DMS153 (cell line): ENCODE measurements at regions not wholly inside any gene's neighbourhood (a gene's known extent, or its start where the extent isn't known, plus 50 kb on each side); places are given as distances from the start of the nearest gene placed in this dataset.
"Not testable (repeated sequence)": the region's sequence is repeated elsewhere in the genome, so short reads cannot be mapped to it uniquely, and the experiment has no call there.

Source experiments
- DNase-seq: peaks from one replicate; lab custom pipeline; 2025; lab: John Stamatoyannopoulos, UW

DNA sequence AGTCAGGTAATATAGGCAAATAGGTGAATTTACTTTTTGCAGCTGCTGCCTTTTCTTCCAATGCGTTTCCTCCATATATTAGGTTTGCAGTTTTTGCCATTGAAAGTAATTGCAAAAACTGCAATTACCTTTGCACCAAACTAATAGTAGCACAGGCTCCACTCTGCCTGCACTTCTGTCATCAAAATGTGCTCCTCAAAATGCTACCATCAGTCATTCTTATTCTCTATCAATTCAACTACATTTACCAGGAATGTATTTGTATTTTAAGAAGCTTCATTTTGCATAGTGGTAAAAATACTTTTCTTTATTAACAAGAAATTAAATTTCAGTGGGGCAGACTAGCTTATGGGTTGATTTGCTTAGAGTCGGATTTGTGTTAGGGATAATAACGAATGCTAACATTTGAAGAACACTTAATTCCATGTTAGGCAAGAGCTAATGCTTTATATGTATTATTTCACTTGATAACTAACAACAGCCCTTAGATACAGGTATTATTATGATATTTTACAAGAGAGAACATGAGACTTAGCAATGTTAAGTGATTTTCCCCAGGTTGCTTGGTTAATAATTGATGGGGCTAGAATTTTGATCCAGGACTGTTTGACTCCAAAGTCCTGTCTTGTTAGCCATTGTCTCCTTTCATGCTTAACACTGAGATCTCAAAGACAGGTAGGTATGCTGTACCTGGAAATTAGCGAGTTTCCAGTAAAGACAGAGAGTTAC, 300.4 kb downstream of the MAN2A1 start:
- no peak for DNase-seq

DNA sequence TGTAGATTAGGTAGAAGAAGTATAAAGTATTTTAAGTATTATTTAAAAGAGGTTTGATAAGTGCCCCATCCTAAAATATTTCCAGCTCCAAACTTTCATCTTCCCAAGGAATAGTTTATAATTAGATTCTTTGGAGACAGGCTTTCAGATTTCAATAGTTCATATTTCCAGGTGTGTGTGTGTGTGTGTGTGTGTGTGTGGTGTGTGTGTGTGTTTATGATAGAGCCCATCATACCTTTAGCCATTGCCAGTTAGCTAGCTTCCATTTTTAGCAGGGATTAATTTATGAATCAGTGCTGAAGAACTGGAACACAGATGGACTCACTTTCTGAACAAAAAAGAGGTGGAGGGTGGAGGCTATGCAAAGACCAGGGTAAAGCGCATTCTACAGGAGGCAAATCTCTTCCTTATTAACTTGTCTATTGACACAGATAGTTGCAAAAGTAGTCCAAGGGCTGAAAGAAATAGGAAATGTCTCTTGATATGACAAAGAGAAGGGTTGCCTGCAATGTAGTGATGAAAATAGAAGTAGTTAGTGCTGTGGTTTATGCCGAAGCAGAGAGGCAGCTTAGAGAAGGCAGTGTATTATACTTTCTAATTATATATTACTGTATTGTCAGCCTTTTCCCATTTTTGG, 301.1 kb downstream of the MAN2A1 start:
- DNase-seq = no peak

DNA sequence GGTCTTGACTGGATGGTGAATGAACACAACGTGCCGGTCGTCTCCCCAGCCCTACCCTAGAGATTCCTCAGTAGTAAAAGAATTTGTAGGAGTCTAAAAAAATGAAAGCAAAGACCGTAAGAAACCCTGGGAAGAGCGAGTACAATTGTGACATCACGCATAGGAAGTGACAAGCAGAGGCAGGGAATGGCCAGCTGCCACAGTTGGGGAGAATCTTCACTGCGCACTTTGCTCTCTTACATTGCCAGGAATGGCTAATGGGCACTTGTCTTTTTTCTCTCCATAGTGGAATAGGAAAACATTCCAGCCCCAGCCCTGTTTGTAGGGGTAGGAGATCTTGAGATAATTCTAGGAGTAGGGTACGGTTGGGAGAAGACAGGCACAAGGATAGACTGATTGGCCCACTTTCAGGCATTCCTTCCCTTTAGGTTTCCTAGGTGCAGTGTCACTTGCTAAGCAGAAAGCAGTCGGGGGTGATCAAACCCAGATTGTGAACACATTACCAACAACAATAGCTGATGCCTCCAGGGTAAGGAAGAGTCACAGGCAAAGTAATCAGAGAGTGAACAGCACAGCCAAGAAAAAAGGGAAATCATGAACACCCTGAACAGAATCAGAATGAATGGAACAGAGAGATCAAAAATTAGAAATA, 302.7 kb downstream of the MAN2A1 start:
- DNase-seq = no peak

DNA sequence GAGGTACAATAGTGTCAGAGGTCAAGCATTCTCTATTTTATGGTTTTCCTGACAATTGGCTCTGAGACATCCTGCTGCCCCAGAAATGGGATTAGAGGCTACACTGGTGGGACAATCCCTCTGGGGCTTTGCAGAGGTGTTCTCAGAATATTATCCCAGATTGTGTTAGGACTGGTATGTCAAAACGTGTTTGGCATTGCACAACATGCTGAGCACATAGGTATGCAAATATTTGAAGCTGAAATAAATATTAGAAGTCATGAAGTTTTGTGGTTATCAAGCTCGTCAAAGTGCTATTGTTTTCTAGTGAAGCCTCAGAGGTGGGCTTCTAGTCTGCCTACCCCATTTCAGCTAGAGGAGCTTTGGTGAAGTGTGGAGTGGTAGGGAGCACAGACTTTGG, 304.4 kb downstream of the MAN2A1 start:
- no peak for DNase-seq

DNA sequence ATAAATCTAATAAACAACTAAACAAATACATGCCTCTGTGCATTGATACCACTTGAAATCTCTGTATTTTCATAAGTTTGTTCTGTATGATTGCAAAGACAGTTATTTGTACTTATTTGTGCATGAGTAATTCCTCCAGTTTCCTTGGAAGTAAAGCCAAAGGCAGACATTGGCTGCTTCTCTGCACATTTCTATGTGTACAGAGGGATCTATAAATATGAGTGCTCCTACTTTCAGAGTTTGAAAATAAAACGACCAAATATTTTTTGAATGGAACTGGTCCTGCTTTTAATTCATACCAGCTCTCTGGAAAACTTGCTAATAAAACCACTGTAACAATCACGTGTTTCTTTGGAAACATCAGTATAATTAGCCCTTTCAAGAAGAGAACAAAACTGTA, 306.5 kb downstream of the MAN2A1 start:
- no peak for DNase-seq

DNA sequence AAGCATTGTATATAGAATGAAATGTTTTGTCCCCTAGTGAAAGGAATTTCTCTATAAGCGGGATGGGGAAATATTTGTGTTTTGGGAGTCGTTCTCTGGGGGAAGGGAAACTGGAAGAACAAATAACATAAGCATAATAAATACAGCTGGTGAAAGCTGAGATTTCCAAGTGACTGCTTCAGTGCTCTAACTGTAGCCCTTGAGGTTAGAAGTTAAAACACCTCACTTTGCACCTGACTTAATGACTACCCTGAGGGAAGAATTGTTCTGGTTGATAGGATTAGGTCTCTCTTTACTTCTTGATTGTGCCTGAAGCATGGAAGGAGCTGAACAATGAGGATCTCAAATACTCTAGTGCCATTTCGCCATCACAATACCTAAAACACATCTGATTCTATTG, 307.4 kb downstream of the MAN2A1 start:
- DNase-seq = no peak

GRCh38 chr5:109998208-109998607, 308.5 kb downstream of the MAN2A1 start:
- no peak for DNase-seq

DNA sequence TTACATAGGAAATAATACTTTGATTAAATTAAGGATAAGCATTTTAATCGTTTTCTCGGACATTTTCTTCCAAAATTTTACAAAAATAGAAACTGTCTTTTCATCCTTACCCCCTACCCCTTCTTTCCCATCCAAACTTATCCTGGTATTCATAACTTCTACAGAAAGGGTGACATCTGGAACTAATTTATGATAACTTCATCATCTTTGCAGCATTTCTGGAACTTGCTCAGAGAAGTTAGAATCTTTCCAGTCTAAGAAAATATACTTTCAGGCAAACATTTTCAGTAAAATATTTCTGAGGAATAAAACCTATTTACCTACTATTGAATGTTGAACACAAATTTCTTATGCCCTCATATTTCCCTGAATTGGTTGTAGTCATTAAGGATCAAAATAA, 309.0 kb downstream of the MAN2A1 start:
- no peak for DNase-seq

- no peak for DNase-seq
Measured at GRCh38 chr5:110001648-110002047, 311.9 kb downstream of the MAN2A1 start.

DNA sequence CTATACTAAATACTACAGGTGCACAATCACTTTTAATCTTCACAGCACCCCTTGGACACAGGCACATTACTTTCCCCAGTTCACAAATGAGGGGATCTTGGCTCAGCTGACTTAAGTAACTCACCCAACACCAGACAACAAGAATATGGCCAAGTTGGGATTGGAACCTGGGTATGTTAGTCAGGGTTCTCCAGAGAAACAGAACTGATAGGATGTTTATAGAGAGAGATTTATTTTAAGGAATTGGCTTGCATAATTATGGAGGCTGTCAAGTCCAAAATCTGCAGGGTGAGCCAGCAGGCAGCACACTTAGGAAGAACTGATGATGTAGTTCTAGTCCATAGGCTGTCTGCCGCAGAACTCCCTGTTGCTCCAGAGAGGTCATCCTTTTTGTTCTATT, 312.9 kb downstream of the MAN2A1 start:
- DNase-seq = no peak

DNA sequence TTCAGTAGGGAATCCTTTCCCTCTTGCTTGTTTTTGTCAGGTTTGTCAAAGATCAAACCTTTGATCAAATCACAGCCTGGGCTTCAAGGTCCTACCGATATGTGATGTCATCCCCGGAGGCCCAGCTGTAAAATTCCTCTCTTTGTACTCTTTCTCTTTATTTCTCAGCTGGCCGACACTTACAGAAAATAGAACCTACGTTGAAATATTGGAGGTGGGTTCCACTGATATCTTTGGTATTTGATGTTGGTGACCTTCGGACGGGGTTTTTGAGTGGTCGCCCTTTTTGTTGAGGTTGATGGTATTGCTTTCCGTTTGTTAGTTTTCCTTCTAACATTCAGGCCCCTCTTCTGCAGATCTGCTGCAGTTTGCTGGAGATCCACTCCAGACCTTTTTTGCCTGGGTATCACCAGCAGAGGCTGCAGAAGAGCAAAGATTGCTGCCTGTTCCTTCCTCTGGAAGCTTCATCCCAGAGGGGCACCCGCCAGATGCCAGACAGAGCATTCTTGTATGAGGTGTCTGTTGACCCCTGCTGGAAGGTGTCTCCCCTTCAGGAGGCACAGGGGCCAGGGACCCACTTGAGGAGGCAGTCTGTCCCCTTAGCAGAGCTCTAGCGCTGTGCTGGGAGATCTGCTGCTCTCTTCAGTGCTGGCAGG, 316.3 kb downstream of the MAN2A1 start:
- not testable (repeated sequence) for DNase-seq

- DNase-seq = no peak
Measured at GRCh38 chr5:110007101-110007500, 317.4 kb downstream of the MAN2A1 start.

- DNase-seq = no peak
Measured at GRCh38 chr5:110008131-110008530, 318.4 kb downstream of the MAN2A1 start.

GRCh38 chr5:110012145-110012544, 322.4 kb downstream of the MAN2A1 start:
- DNase-seq = no peak

GRCh38 chr5:110013017-110013416, 323.3 kb downstream of the MAN2A1 start:
- no peak for DNase-seq

DNA sequence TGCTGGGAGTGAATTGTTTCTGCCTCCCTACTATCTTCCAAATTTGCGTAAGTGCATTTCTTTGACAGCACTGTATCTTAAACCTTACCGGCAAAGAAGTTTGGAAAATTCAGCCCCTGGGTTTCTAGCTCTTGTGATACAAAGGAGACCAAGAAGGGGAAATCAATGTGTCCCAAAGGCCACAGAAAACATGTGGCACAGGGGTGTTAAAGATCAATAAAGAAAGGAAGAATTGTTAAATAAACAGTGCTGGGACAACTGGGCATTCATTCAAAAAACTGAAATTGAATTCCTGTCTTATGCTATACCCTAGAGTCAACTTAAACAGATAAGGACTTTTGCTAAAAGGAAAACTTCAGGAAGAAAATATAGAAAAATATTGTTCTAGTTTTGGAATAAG, 328.1 kb downstream of the MAN2A1 start:
- no peak for DNase-seq

GRCh38 chr5:110018509-110018908, 328.8 kb downstream of the MAN2A1 start:
- DNase-seq = no peak

DNA sequence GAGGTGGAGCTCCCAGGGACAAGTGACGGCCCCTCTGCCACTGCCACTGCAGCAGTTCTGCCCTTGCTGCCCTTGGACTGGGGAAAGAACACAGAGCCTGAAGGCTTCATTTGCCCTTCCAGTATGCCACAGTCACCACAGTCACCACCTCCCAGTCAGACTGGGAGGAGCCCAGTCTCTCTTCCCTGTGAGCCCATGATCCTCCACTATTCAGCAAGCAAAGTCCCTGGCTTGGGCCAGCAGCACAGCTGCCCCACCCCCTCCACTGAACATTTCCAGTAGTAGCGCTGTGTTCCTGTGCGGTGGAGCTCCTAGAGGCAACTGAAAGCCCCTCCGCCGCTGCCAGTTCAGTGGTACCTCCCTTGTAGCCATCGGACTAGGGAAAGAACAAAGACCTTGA, 329.4 kb downstream of the MAN2A1 start:
- no peak for DNase-seq

- DNase-seq = no peak
Measured at GRCh38 chr5:110019780-110020179, 330.1 kb downstream of the MAN2A1 start.

- DNase-seq = no peak
Measured at GRCh38 chr5:110021251-110021650, 331.5 kb downstream of the MAN2A1 start.

DNA sequence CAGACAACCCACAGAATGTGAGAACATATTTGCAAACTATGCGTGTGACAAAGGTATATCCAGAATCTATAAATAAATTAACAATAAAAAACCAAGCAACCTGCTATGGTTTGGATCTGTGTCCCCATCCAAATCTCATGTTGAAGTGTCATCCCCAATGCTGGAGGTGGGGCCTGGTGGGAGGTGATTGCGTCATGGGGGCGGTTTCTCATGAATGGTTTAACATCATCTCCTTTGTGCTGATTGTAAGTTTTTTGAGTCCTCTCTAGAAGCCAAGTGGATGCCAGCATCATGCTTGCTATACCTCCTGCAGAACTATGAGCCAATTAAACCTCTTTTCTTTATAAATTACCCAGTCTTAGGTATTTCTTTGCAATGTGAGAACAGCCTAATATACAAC, 335.4 kb downstream of the MAN2A1 start:
- no peak for DNase-seq

GRCh38 chr5:110027527-110028322, 338.0 kb downstream of the MAN2A1 start:
- DNase-seq = no peak
